ENCODE measurements at regions not wholly inside any gene's neighbourhood (a gene's known extent, or its start where the extent isn't known, plus 50 kb on each side); places are given as distances from the start of the nearest gene placed in this dataset.

GRCh38 chr1:194175251-194175650 lies 988.8 kb upstream of the B3GALT2 start:
- TF ChIP-seq, protein P1, sequence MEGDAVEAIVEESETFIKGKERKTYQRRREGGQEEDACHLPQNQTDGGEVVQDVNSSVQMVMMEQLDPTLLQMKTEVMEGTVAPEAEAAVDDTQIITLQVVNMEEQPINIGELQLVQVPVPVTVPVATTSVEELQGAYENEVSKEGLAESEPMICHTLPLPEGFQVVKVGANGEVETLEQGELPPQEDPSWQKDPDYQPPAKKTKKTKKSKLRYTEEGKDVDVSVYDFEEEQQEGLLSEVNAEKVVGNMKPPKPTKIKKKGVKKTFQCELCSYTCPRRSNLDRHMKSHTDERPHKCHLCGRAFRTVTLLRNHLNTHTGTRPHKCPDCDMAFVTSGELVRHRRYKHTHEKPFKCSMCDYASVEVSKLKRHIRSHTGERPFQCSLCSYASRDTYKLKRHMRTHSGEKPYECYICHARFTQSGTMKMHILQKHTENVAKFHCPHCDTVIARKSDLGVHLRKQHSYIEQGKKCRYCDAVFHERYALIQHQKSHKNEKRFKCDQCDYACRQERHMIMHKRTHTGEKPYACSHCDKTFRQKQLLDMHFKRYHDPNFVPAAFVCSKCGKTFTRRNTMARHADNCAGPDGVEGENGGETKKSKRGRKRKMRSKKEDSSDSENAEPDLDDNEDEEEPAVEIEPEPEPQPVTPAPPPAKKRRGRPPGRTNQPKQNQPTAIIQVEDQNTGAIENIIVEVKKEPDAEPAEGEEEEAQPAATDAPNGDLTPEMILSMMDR (IDR thresholded peaks at IDR 0.05; ENCODE audit: insufficient read depth, low read length) = no peak
- TF ChIP-seq, protein P2, sequence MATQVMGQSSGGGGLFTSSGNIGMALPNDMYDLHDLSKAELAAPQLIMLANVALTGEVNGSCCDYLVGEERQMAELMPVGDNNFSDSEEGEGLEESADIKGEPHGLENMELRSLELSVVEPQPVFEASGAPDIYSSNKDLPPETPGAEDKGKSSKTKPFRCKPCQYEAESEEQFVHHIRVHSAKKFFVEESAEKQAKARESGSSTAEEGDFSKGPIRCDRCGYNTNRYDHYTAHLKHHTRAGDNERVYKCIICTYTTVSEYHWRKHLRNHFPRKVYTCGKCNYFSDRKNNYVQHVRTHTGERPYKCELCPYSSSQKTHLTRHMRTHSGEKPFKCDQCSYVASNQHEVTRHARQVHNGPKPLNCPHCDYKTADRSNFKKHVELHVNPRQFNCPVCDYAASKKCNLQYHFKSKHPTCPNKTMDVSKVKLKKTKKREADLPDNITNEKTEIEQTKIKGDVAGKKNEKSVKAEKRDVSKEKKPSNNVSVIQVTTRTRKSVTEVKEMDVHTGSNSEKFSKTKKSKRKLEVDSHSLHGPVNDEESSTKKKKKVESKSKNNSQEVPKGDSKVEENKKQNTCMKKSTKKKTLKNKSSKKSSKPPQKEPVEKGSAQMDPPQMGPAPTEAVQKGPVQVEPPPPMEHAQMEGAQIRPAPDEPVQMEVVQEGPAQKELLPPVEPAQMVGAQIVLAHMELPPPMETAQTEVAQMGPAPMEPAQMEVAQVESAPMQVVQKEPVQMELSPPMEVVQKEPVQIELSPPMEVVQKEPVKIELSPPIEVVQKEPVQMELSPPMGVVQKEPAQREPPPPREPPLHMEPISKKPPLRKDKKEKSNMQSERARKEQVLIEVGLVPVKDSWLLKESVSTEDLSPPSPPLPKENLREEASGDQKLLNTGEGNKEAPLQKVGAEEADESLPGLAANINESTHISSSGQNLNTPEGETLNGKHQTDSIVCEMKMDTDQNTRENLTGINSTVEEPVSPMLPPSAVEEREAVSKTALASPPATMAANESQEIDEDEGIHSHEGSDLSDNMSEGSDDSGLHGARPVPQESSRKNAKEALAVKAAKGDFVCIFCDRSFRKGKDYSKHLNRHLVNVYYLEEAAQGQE (IDR thresholded peaks at IDR 0.05; ENCODE audit: insufficient replicate concordance, low read depth) = no peak
- TF ChIP-seq GABPA (IDR thresholded peaks at IDR 0.05; ENCODE audit: low read depth) = no peak

All from HL-60 (cell line).